ENCODE measurements at regions not wholly inside any gene's neighbourhood (a gene's known extent, or its start where the extent isn't known, plus 50 kb on each side); places are given as distances from the start of the nearest gene placed in this dataset.

DNA sequence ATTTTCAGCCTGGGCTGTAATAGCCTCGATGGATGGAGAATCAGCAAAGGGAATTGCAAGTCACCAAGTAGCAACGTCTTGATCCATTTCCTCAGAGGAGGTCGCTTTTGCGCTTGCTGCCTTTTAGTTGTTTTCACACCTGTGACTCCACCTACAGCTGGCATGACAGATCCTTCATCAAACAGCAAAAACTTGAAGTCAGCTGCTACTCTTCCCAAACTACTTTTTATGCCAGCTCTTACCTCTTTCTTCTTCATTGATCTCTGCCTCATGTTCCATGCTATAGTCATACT, 107.7 kb downstream of the MAT2B start:
- TF ChIP-seq, protein P1, sequence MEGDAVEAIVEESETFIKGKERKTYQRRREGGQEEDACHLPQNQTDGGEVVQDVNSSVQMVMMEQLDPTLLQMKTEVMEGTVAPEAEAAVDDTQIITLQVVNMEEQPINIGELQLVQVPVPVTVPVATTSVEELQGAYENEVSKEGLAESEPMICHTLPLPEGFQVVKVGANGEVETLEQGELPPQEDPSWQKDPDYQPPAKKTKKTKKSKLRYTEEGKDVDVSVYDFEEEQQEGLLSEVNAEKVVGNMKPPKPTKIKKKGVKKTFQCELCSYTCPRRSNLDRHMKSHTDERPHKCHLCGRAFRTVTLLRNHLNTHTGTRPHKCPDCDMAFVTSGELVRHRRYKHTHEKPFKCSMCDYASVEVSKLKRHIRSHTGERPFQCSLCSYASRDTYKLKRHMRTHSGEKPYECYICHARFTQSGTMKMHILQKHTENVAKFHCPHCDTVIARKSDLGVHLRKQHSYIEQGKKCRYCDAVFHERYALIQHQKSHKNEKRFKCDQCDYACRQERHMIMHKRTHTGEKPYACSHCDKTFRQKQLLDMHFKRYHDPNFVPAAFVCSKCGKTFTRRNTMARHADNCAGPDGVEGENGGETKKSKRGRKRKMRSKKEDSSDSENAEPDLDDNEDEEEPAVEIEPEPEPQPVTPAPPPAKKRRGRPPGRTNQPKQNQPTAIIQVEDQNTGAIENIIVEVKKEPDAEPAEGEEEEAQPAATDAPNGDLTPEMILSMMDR (IDR thresholded peaks at IDR 0.05), result no peak
- no peak for TF ChIP-seq EZH2 (IDR thresholded peaks at IDR 0.05; ENCODE audit: borderline replicate concordance, insufficient read depth, low read depth, low read length, poor library complexity, severe bottlenecking)
